HG02588 (cell line): ENCODE measurements at regions not wholly inside any gene's neighbourhood (a gene's known extent, or its start where the extent isn't known, plus 50 kb on each side); places are given as distances from the start of the nearest gene placed in this dataset.

Experiments
- ATAC-seq: cut with Tn5 transposase; IDR thresholded peaks from one replicate; pipeline ENCODE4 v1.9.1; 2021; ENCODE audit warnings: mild to moderate bottlenecking, moderate library complexity; ENCODE audit not compliant: unreplicated experiment

- no peak for ATAC-seq
Observed at GRCh38 chr4:179855469-179855868, 2387.7 kb upstream of the TENM3 start.

- no peak for ATAC-seq
Observed at GRCh38 chr4:179858221-179858620, 2385.0 kb upstream of the TENM3 start.

- ATAC-seq = peak; percentile 88
Observed at GRCh38 chr4:179867300-179867878, 2375.8 kb upstream of the TENM3 start.

- ATAC-seq = no peak
Observed at GRCh38 chr4:179871726-179872125, 2371.5 kb upstream of the TENM3 start.

- ATAC-seq = no peak
Observed at GRCh38 chr4:179872755-179873154, 2370.4 kb upstream of the TENM3 start.

GRCh38 chr4:179880756-179881155 lies 2362.4 kb upstream of the TENM3 start:
- no peak for ATAC-seq

GRCh38 chr4:179894066-179894778 lies 2349.0 kb upstream of the TENM3 start:
- ATAC-seq = no peak

GRCh38 chr4:179919587-179919986 lies 2323.6 kb upstream of the TENM3 start:
- ATAC-seq = no peak

GRCh38 chr4:179927473-179927872 lies 2315.7 kb upstream of the TENM3 start:
- ATAC-seq = no peak

GRCh38 chr4:179941911-179942310 lies 2301.3 kb upstream of the TENM3 start:
- no peak for ATAC-seq

GRCh38 chr4:179976777-179977176 lies 2266.4 kb upstream of the TENM3 start:
- no peak for ATAC-seq

GRCh38 chr4:179977378-179977777 lies 2265.8 kb upstream of the TENM3 start:
- no peak for ATAC-seq

GRCh38 chr4:179981161-179981560 lies 2262.0 kb upstream of the TENM3 start:
- no peak for ATAC-seq

GRCh38 chr4:179989975-179990374 lies 2253.2 kb upstream of the TENM3 start:
- ATAC-seq = peak; percentile 74

- ATAC-seq = no peak
Observed at GRCh38 chr4:180009316-180009715, 2233.9 kb upstream of the TENM3 start.

GRCh38 chr4:180028682-180029081 lies 2214.5 kb upstream of the TENM3 start:
- ATAC-seq = no peak

- no peak for ATAC-seq
Observed at GRCh38 chr4:180031330-180031729, 2211.9 kb upstream of the TENM3 start.

- ATAC-seq = no peak
Observed at GRCh38 chr4:180041576-180041975, 2201.6 kb upstream of the TENM3 start.

GRCh38 chr4:180052629-180053028 lies 2190.6 kb upstream of the TENM3 start:
- no peak for ATAC-seq

- ATAC-seq = no peak
Observed at GRCh38 chr4:180054291-180054690, 2188.9 kb upstream of the TENM3 start.

- ATAC-seq = no peak
Observed at GRCh38 chr4:180057299-180057721, 2185.9 kb upstream of the TENM3 start.

- ATAC-seq = no peak
Observed at GRCh38 chr4:180057891-180058671, 2185.1 kb upstream of the TENM3 start.
